GM13977 (cell line): ENCODE measurements at regions not wholly inside any gene's neighbourhood (a gene's known extent, or its start where the extent isn't known, plus 50 kb on each side); places are given as distances from the start of the nearest gene placed in this dataset.

Experiments
- DNase-seq: peaks from one replicate; pipeline ENCODE4 v3.0.0; 2012; ENCODE audit warnings: low spot score
- in situ Hi-C: fragments of 300-500 bp; cut with MboI; formaldehyde crosslinking; loops from one replicate; pipeline ENCODE4 v1.12.0; 2022; ENCODE audit warnings: low sequenced_read_pairs, low pct_unique_long_range_greater_than_20kb, mixed read lengths, inconsistent platforms; ENCODE audit not compliant: unreplicated experiment
- TF ChIP-seq, protein P1 (sequence below): IDR thresholded peaks from 2 replicates; pipeline ENCODE4 v1.5.1; 2012; ENCODE audit warnings: mild to moderate bottlenecking, control low read depth; ENCODE audit not compliant: insufficient read depth; ENCODE audit errors: extremely low read depth, missing control alignments

DNA sequence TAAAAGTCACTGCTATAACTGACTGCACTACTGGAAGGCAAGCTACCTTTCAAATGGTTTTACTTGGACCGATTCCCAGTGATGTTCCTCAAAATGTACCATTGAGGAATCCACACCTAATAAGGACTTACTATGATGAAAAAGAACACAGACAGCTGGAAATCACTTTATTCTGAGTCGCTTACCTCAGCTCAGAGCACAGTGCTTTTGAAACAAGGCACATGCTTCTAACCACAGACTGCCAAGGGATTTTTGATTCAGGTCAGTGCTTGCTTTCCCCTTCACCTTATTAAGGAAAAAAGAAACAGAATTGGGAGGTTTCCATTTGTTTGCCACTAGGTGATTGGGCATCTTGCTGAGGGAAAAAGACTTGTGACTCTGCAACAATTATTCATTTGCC is 707.5 kb upstream of the FSHR start:
- DNase-seq = no peak
- in situ Hi-C loops = no loop called here
- TF ChIP-seq, protein P1, sequence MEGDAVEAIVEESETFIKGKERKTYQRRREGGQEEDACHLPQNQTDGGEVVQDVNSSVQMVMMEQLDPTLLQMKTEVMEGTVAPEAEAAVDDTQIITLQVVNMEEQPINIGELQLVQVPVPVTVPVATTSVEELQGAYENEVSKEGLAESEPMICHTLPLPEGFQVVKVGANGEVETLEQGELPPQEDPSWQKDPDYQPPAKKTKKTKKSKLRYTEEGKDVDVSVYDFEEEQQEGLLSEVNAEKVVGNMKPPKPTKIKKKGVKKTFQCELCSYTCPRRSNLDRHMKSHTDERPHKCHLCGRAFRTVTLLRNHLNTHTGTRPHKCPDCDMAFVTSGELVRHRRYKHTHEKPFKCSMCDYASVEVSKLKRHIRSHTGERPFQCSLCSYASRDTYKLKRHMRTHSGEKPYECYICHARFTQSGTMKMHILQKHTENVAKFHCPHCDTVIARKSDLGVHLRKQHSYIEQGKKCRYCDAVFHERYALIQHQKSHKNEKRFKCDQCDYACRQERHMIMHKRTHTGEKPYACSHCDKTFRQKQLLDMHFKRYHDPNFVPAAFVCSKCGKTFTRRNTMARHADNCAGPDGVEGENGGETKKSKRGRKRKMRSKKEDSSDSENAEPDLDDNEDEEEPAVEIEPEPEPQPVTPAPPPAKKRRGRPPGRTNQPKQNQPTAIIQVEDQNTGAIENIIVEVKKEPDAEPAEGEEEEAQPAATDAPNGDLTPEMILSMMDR = no peak

GRCh38 chr2:49860834-49861233 is 706.5 kb upstream of the FSHR start:
- in situ Hi-C loops = no loop called here
- DNase-seq = no peak
- TF ChIP-seq, protein P1 = no peak

DNA sequence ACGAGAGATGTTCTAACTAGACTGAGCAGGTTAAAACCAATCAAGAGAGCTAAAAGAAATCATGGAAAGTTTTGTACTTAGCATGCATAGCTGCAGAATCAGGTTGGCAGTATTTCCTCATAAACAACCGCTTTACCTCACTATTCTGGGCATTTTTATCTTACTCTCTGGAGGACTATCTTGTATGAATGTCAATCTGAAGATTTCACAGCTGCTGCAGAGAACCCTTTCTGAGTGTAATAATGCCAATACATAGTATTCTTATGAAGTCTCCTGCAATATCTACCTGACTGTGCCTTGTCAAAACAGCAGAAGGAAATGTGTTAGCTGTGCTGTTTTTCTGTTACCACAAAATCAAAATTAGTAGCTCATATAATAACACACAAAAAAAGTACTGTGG is 705.9 kb upstream of the FSHR start:
- DNase-seq = no peak
- in situ Hi-C loops = no loop called here
- TF ChIP-seq, protein P1 = no peak

DNA sequence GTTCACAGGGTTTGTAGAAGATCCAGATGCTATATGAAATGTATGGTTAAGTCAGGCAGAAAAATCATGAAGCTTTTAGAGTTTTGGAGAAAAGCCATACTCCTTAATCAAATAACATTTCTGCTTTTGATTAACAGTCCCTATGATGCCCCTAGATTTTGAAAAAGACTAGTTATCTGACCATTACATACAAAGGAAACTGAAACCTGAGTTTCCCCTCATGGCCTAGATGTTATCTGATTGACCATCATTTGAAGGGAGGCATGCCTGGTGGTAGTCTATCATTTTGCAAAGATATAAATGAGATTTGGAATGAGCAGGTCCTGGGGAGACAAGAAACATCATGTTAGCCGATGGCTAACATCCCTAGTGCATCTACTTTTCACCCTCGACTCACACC is 704.3 kb upstream of the FSHR start:
- DNase-seq = no peak
- in situ Hi-C loops = no loop called here
- TF ChIP-seq, protein P1 = no peak

GRCh38 chr2:49858113-49858490 is 703.8 kb upstream of the FSHR start:
- no peak for DNase-seq
- TF ChIP-seq, protein P1 = no peak
- in situ Hi-C loops = no loop called here

GRCh38 chr2:49857371-49858112 is 703.2 kb upstream of the FSHR start:
- TF ChIP-seq, protein P1 = no peak
- in situ Hi-C loops = no loop called here
- DNase-seq = no peak
